ENCODE measurements at regions not wholly inside any gene's neighbourhood (a gene's known extent, or its start where the extent isn't known, plus 50 kb on each side); places are given as distances from the start of the nearest gene placed in this dataset.

DNA sequence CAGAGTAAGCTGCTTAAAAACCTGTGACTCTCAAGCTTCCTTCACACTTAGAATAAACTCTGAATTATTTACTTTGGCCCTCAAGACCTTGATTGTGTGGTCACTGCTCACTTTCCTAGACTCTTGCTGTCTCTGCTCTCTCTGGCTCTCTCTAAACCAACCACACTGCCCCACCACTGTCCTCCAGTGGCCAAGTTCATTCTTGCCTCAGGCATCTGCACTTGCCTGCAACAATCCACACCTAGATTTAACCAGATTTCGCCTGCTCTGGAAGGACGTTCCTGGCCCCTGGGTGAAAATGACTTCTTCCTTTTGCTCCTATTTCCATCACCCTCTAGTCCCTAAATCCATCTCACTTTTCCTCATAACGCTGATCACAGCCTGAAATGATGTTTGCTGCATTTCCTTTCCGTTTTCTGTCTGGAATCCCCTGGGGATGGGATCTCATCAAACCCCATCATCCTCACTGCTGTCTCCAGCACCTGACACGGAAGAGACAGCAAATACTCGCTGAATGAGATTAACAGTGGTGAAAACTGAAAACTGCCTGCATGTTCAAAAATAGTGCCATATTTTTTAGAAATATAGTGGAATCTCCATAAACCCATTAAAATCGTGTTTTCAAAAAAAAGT is 232.6 kb downstream of the UQCRFS1 start:
- FAIRE-seq: peak; percentile 7
- TF ChIP-seq CTCF (IDR thresholded peaks at IDR 0.05; ENCODE audit: insufficient read depth, low read length, severe bottlenecking): no peak

DNA sequence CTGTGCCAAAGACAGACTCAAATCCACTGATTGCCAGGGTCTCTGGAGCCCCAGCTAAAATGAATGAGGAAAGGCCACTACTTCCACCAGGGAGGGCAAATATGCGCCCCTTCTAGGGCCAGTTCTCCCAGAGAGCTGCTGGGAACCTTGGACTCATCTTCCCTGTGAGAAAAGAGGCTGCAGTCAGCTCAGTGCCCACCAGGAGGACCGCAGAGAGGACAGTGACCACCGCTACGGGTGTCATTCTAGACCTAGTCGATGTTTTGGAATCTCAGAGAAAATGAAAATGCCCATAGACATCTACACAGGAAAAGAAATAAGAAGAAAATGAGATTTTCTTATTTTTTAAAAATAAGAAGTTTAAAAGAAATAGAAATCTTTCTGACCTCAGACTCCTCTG is 235.1 kb downstream of the UQCRFS1 start:
- Histone ChIP-seq H3K27me3 (ENCODE audit: control insufficient read depth, insufficient read depth, low read length) (no peaks in the 10 kb centered on the region), H3K4me3 (ENCODE audit: low read depth, low read length) (no peak overlapping the region), H3K36me3 (ENCODE audit: control insufficient read depth, insufficient read depth, low read length) (no peaks in the 10 kb centered on the region)
- FAIRE-seq (no peak), DNase-seq (ENCODE audit: low read depth) (no peak)
- no peak for TF ChIP-seq CTCF (IDR thresholded peaks at IDR 0.05; ENCODE audit: insufficient read depth, low read length, severe bottlenecking)

More for the DNA sequence above, 232.6 kb downstream of the UQCRFS1 start:
- H3K27me3 ChIP-seq (ENCODE audit: control insufficient read depth, insufficient read depth, low read length): no peaks in the 10 kb centered on the region
- no peak overlapping the region for H3K4me3 ChIP-seq (ENCODE audit: low read depth, low read length)
- DNase-seq (ENCODE audit: low read depth): no peak
- no peaks in the 10 kb centered on the region for H3K36me3 ChIP-seq (ENCODE audit: control insufficient read depth, insufficient read depth, low read length)

DNA sequence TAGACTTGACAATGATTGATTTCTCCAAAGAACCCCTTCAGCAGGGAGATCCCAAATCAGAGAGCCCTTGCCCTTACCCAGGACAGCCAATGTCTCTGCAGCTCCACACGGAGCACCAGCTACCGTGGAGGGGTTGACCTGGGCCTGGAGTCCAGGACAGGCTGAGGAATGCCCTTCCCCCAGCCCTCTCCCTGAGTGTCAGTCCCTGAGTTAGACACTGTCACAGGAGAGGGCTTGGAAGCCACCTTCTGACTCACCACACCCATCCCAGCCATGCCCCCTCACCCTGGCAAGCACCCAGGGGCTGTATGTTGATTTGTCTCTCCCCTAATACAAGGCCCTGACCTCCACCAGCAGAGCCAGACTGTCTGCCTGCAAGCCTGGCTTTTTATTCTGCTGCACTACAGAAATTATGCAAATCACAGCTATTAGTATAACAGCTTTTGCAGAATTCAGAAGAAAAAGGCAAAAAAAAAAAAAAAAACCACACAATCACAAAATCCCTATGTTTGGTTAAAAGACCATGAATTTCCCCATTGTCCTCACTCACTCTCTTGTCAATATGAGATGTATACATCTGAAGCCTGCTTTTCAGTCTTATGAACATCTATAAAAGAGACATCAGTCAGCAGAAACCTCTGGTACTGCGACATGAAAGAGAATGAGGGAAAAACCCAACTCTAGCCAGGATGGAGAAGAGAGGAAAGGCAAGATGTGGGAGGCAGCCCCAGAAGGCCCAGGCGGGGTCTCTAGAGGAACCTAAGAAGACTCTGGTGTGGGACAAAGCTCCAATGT is 240.7 kb downstream of the UQCRFS1 start:
- no peak for TF ChIP-seq CTCF (IDR thresholded peaks at IDR 0.05; ENCODE audit: insufficient read depth, low read length, severe bottlenecking)
- no peak for FAIRE-seq

DNA sequence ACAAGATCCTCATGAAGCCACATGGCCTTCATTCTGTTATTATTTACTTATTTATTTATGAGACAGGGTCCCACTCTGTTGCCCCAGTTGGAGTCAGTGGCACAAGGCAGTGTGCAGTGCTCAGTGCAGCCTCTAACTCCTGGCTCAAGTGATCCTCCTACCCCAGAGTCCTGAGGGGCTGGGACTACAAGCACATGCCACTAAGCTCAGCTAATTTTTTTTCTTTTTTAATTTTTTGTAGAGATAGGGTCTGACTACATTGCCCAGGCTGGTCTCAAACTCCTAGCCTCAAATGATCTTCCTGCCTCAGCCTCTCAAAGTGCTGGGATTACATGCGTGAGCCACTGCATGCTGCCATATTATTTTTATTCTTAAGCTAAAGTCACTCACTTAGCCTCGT is 241.4 kb downstream of the UQCRFS1 start:
- no peak for FAIRE-seq
- H3K36me3 ChIP-seq (ENCODE audit: control insufficient read depth, insufficient read depth, low read length): no peaks in the 10 kb centered on the region
- no peak for TF ChIP-seq CTCF (IDR thresholded peaks at IDR 0.05; ENCODE audit: insufficient read depth, low read length, severe bottlenecking)
- H3K4me3 ChIP-seq (ENCODE audit: low read depth, low read length): no peak overlapping the region
- no peaks in the 10 kb centered on the region for H3K27me3 ChIP-seq (ENCODE audit: control insufficient read depth, insufficient read depth, low read length)
- DNase-seq (ENCODE audit: low read depth): no peak

More for the DNA sequence above, 240.7 kb downstream of the UQCRFS1 start:
- no peak overlapping the region for H3K4me3 ChIP-seq (ENCODE audit: low read depth, low read length)
- no peak for DNase-seq (ENCODE audit: low read depth)
- H3K36me3 ChIP-seq (ENCODE audit: control insufficient read depth, insufficient read depth, low read length): no peaks in the 10 kb centered on the region
- no peaks in the 10 kb centered on the region for H3K27me3 ChIP-seq (ENCODE audit: control insufficient read depth, insufficient read depth, low read length)

GRCh38 chr19:28971049-28971448 is 241.9 kb downstream of the UQCRFS1 start:
- Histone ChIP-seq H3K27me3 (ENCODE audit: control insufficient read depth, insufficient read depth, low read length) (no peaks in the 10 kb centered on the region), H3K4me3 (ENCODE audit: low read depth, low read length) (no peak overlapping the region), H3K36me3 (ENCODE audit: control insufficient read depth, insufficient read depth, low read length) (no peaks in the 10 kb centered on the region)
- no peak for DNase-seq (ENCODE audit: low read depth)
- FAIRE-seq: no peak
- no peak for TF ChIP-seq CTCF (IDR thresholded peaks at IDR 0.05; ENCODE audit: insufficient read depth, low read length, severe bottlenecking)

Data from bronchial epithelial cell (primary cell).